HG02759 (cell line): ENCODE measurements at regions not wholly inside any gene's neighbourhood (a gene's known extent, or its start where the extent isn't known, plus 50 kb on each side); places are given as distances from the start of the nearest gene placed in this dataset.
"Not testable (repeated sequence)": the region's sequence is repeated elsewhere in the genome, so short reads cannot be mapped to it uniquely, and the experiment has no call there.

Experiments
- ATAC-seq: cut with Tn5 transposase; IDR thresholded peaks from one replicate; pipeline ENCODE4 v1.9.1; 2021; ENCODE audit warnings: mild to moderate bottlenecking, moderate library complexity; ENCODE audit not compliant: unreplicated experiment

- no peak for ATAC-seq
Observed at GRCh38 chr4:36587909-36588472, 306.6 kb downstream of the DTHD1 start.

GRCh38 chr4:36590343-36590742 is 308.9 kb downstream of the DTHD1 start:
- no peak for ATAC-seq

GRCh38 chr4:36601864-36602495 is 320.6 kb downstream of the DTHD1 start:
- no peak for ATAC-seq

GRCh38 chr4:36609661-36610060 is 328.2 kb downstream of the DTHD1 start:
- ATAC-seq = peak; percentile 45

DNA sequence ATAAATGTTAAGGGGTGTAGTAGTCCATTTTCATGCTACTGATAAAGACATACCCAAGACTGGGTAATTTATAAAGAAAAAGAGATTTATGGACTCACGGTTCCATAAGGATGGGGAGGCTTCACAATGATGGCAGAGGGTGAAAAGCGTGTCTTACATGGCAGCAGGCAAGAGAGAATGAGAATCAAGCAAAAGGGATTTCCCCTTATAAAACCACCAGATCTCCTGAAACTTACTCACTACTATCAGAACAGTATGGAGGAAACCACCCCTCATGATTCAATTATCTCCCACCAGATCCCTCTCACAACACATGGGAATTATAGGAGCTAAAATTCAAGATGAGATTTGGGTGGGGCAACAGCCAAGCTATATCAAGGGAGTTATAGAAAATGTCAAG is 329.2 kb downstream of the DTHD1 start:
- ATAC-seq = no peak

DNA sequence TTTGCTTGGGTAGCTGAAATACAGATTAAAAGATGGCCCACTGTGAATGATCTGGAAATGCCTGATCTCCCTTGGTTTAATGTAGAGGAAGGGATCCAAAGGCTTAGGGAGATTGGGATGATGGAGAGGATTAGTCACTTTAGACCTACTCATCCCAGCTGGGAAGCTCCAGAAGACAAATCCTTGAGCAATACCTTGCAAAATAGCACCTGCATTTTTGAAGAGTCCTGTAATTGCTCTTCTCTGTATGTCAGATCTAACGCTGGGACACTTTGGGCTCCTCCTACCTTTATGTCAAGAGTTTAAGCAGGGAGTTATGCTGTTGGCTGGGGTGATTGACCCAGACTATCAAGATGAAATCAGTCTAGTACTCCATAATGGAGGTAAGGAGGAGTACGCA is 331.7 kb downstream of the DTHD1 start:
- not testable (repeated sequence) for ATAC-seq

GRCh38 chr4:36614011-36614410 is 332.6 kb downstream of the DTHD1 start:
- ATAC-seq = no peak

- ATAC-seq = no peak
Observed at GRCh38 chr4:36618102-36618501, 336.7 kb downstream of the DTHD1 start.

DNA sequence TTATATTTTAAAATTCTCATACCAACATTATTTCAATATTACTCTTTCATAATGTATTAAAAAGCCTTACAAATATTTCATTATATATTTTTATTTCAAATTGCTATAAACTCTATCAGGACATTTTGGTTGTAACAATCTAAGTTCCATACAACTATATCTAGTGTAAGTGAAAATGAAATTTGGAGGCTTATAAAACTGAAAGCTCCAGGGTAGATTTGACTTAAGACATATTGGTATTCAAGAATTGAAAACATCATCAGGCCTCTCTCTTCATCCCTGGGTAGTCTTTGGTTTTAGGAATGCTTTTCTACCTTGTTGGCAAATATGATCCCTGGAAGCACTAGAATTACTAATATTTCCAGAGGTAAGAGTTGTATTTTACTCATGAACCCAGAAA is 342.6 kb downstream of the DTHD1 start:
- ATAC-seq = no peak

DNA sequence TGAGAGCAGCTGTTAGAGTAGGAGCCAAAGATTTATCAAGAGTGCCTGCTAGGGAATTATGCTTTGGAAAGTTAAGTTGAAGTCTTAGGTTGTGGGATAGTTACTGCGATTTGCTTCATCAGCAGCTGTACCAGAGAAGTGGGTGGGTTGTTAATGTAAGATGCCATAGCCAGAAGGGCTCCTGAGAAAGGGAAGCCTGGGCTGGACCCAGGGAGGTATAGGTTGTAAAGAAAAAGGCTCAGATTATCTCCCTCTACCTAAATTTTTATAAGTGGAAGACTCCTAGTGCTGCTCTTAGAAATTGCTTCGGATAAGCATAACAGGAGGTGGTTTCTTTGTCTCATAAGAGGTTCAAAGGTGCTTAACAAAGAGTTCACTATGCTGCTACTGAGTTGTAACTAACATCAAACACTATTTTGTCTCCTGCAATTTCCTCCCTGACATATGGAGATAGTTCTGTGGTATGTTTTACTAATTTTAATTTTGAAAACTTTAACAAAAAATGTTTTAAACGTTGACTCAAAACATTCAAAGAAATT is 356.9 kb downstream of the DTHD1 start:
- no peak for ATAC-seq

DNA sequence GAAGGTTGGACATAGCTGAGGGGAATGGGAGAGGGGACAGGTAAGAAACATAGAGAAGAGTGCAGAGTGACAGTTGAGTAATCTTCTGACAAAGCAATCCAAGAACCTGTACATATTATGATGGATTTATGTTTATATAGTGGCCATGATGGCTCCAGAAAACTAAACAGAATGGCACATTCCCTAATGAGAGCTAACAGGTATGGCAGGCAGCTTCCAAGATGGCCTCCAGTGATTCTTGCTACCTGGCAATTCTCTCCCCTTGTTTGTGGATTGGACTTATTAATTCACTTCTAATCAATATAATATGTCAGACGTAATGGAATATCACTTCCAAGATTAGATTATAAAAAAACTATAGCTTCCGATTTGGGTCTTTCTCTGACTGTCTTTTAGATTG is 359.5 kb downstream of the DTHD1 start:
- ATAC-seq = no peak

DNA sequence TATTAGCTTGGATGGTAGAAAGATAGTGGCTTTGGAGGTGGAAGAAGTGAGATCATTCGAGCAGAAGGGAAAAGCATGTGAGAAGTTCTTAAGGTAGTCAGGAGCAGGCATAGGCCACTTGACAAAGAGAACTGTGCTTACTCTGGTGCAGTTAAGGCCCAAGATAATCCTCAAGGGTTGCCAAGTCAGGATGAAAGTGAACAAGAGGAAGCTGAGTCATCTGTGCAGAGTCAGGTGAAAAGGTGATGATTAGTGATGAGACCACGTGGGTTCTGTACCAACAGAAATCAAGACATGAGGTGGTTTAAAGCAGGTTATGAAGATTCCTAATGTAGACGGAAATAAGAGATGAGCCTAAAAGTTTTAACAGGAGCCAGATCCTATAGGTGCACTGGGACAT is 369.8 kb downstream of the DTHD1 start:
- ATAC-seq = peak; percentile 99

DNA sequence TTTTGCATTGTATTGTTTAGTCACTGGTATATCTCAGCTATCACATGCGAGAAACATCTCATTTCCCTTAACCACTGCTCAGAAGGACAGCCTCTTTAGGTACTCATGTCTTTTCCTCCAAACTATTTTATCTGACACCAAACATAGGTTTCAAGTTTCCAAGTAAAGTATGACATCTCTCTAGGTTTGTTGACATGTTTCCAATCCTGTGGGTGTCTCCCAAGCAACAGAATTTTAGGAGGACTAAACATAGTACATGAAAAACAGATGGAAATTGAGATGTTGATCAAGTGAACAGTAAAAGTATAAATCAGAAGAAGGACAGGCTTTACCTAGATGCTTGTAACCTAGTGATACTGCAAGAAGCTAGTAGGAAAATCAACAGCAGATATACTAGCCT is 371.4 kb downstream of the DTHD1 start:
- no peak for ATAC-seq

DNA sequence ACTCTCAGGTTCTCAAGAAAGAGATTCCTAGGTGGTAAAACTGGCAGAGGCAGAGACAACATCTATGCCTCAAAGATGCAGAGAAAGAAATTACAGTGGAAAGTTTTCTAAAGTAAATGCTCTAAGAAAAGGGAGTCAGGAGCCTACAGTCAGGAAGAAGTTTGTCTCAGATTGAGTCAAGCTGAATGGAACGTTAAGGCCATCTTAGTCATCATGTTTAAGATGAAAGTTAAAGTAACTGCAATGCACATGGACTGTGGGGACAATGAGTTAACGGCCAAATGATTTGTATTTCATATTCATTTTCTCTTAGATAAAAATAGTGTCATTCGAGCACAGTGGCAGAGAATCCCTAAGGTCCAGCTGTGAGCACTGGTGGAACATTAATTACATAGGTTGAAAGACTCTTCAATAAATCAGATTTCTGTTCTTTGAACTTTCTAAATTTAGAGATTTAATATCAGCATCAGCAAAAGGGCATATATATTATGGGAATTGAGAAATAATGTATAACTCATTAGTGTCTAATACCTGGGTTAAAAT is 384.6 kb downstream of the DTHD1 start:
- no peak for ATAC-seq

DNA sequence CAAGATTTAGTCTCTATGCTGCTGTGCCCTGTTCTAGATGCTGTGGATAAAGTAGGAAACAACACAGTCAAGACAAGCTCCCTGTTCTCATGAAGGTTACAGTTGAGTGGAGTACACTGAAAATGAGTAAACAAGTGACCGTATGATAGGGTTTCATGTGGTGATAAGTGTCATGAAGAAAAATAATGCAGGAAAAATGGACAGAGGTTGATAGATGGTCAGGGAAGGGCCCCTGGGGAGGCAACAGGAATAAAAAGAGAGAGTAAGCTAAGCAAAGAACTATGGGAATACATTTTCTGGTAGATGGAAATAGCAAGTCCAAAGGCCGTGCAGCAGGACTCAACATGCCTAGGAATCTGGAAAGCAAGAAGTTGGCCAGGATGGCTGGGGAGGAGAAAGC is 394.0 kb downstream of the DTHD1 start:
- ATAC-seq = no peak

DNA sequence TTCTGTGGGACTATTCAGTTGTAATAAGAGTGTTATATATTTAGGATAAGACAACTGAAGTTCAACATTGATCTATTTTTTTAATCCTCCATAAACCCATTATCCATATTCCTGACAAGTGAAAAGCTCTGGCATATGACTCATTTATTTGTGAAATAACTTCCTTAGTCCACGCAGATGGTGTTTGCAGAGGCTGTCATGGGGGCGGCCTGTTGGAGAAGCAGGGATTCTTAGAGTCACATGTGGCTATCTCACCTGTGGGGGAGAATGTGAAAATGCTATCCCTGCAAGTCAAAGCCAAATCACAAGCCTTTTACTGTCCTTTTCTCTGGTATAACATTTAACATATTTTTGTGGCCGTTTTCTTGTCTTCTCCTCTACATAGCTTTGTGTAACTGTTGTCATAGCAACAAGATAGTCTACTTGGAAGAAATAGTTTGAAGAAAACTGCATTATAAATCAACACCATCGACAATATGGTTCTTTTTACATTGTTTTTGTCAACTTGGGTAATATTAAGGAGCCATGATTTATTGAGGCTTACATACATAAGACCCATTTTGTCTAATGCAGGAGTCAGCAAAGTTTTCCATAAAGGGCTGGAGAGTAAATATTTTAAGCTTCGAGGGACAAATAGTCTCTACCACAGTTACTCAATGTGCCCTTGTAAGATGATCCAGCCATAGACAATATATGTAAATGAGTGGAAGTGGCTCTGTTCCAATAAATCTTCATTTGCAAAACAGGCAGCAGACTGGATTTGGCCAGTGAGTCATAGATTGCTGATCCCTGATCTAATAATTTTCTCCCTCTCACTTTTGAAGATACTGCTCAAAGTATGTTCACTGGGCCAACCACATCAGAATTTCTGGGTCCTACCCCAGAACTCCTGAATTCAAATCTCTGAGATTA is 395.0 kb downstream of the DTHD1 start:
- no peak for ATAC-seq

DNA sequence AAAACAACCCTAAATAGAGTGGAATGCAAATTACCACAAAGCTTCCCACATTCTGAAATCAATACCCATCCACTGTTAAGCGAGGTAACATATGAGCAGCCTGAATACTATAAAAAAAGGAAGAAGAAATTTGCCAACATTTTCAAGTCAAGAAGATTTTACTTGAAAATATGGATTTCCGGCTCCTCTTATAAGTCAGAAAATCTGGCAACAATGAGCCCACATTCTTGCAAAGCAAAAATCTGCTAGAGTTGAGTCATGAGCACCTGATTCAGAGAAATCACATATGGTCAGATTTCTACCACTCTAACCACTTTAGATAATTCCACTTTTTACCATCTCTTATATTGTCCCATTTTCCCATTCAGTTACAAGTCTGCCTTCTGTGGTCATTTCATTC is 395.7 kb downstream of the DTHD1 start:
- ATAC-seq = no peak

GRCh38 chr4:36677874-36678273 is 396.5 kb downstream of the DTHD1 start:
- ATAC-seq = no peak

GRCh38 chr4:36687681-36688080 is 406.3 kb downstream of the DTHD1 start:
- no peak for ATAC-seq

GRCh38 chr4:36692586-36692985 is 411.2 kb downstream of the DTHD1 start:
- ATAC-seq = no peak

DNA sequence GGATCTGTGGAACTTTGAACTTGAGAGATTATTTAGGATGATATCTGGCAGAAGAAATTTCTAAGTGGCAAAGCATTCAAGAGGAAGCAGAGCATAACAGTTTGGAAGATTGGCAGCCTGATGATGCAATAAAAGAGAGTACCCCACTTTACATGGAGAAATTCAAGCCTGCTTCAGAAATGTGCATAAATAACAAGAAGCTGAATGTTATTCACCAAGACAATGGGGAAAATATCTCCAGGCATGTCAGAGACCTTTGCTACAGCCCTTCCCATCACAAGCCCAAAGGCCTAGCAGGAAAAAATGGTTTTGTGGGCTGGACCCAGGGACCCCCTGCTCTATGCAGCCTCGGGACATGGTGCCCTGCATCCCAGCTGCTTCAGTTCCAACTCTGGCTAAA is 420.8 kb downstream of the DTHD1 start:
- no peak for ATAC-seq

- ATAC-seq = no peak
Observed at GRCh38 chr4:36704289-36704688, 422.9 kb downstream of the DTHD1 start.
